BLaER1 (cell line): ENCODE measurements at regions not wholly inside any gene's neighbourhood (a gene's known extent, or its start where the extent isn't known, plus 50 kb on each side); places are given as distances from the start of the nearest gene placed in this dataset.
A peak's percentile ranks its signal among the peaks of the same experiment; 100 is the strongest.

Experiments
- H3K27ac ChIP-seq: shearing (Covaris generic); formaldehyde crosslinking; 2 replicates; pipeline ENCODE4 v1.8.1; 2022
- H3K27me3 ChIP-seq: shearing (Covaris generic); formaldehyde crosslinking; 2 replicates; pipeline ENCODE4 v1.8.1; 2022
- H3K36me3 ChIP-seq: shearing (Covaris generic); formaldehyde crosslinking; 2 replicates; pipeline ENCODE4 v1.8.1; 2022
- H3K4me1 ChIP-seq: shearing (Covaris generic); formaldehyde crosslinking; 2 replicates; pipeline ENCODE4 v1.8.1; 2022
- H3K4me2 ChIP-seq: shearing (Covaris generic); formaldehyde crosslinking; 2 replicates; pipeline ENCODE4 v1.8.1; 2022
- H3K4me3 ChIP-seq: shearing (Covaris generic); formaldehyde crosslinking; 2 replicates; pipeline ENCODE4 v1.8.1; 2022
- H3K9ac ChIP-seq: shearing (Covaris generic); formaldehyde crosslinking; 2 replicates; pipeline ENCODE4 v1.8.1; 2022
- H3K9me3 ChIP-seq: shearing (Covaris generic); formaldehyde crosslinking; 2 replicates; pipeline ENCODE4 v1.8.1; 2022
- H4K20me1 ChIP-seq: shearing (Covaris generic); formaldehyde crosslinking; 2 replicates; pipeline ENCODE4 v1.8.1; 2022
- Cebpa-rat ChIP-seq: shearing (Covaris generic); IDR thresholded peaks from 2 replicates; pipeline ENCODE4 v1.8.1; 2022

GRCh38 chr11:116618461-116618860 is 154.3 kb downstream of the BUD13 start:
- Histone ChIP-seq H3K4me1 (peaks cover 8% of the 10 kb centered on the region; the same call in 1 of the 2 replicates), H3K27me3 (no peaks in the 10 kb centered on the region), H3K4me2 (no peak overlapping the region), H3K36me3 (no peaks in the 10 kb centered on the region), H3K9ac (no peak overlapping the region), H3K9me3 (no peaks in the 10 kb centered on the region), H3K4me3 (no peak overlapping the region), H4K20me1 (no peaks in the 10 kb centered on the region), H3K27ac (no peak overlapping the region)
- TF ChIP-seq Cebpa-rat, result no peak

DNA sequence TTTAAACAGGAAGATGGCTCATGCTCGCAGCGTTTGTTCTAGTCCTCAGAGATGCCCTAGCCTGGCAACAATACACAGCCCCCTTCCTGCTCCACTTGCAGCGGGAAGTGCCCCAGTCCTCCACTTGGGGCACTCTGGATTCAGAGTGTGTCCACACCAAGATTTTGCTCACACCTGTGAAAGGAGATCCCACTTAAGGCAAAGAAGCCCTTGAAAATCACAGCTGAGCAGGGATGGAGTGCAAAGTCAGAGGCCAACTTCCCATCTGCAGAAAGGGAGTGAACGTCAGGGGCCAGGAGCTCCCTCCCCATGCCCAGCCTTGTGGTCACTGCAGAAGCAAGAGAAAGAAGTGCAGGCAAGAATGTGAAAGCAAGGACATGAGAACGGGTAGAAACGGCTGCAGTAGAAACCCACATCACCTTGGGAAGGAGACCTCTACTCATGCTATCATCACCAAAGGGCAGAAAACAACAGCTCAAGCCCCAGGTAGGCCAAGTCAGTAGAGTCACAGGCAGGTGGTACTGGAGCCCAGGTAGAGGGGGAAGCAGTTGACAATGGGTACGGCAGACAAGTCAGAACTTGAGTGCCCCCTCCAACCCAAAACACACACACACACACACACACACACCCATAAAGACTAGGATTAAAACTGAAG is 157.4 kb downstream of the BUD13 start:
- H3K36me3 ChIP-seq, result no peaks in the 10 kb centered on the region
- no peaks in the 10 kb centered on the region for H4K20me1 ChIP-seq
- no peak for TF ChIP-seq Cebpa-rat
- H3K27me3 ChIP-seq, result no peaks in the 10 kb centered on the region
- no peaks in the 10 kb centered on the region for H3K9me3 ChIP-seq
- no peak overlapping the region for H3K27ac ChIP-seq
- no peak overlapping the region for H3K9ac ChIP-seq
- peak overlapping the region; percentile 7; the same call in 1 of the 2 replicates for H3K4me2 ChIP-seq
- H3K4me3 ChIP-seq, result no peak overlapping the region
- H3K4me1 ChIP-seq, result peaks cover 8% of the 10 kb centered on the region; the same call in 1 of the 2 replicates

DNA sequence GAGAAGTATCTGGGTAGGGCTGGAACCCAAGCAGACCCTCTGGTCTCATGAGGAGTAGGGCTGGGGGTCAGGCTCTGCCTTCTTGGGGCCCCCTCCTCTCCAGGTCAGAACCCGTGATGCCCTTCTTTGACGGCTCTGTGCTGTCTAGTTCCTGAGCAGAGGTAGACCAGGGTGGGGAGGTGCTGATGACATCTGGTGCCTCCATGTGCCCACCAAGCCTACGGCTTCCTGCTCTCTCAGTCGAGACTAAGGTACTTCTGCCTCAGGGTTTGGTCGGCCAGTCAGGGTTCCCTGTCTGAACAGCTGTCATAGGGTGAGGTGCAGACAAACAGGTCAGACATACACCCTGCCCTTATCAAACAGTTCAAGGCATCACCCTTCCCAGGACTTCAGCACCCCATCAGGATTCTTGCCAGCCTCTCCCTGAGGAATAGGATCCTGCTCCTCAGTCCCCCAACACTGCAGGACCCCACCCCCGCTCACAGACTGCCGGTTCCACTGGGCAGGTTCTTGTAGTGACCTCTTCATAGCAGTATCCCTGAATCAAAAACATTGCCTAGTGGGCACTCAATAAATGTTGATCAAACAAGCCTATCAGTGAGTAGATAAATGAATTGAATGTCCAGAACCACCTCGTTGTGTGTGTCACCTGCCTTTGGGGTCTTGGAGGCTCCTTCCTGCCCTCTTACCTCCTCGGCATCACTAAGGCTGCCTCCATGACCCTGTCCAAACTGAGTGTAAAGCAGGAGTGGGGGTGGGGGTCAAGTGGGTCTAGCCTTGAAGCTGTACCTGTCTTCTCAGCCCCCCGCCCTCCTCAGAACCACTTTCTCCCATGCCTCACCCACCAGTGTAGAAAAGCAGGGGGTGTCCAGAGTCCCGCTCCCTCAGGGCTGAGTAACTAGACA is 158.2 kb downstream of the BUD13 start:
- peaks cover 8% of the 10 kb centered on the region; the same call in 1 of the 2 replicates for H3K4me1 ChIP-seq
- H3K36me3 ChIP-seq, result no peaks in the 10 kb centered on the region
- no peaks in the 10 kb centered on the region for H3K9me3 ChIP-seq
- no peak overlapping the region for H3K9ac ChIP-seq
- H4K20me1 ChIP-seq, result no peaks in the 10 kb centered on the region
- no peak overlapping the region for H3K4me2 ChIP-seq
- H3K27ac ChIP-seq, result no peak overlapping the region
- no peaks in the 10 kb centered on the region for H3K27me3 ChIP-seq
- no peak for TF ChIP-seq Cebpa-rat
- no peak overlapping the region for H3K4me3 ChIP-seq

GRCh38 chr11:116613206-116613875 is 159.4 kb downstream of the BUD13 start:
- Histone ChIP-seq H3K4me3 (no peak overlapping the region), H3K27me3 (no peaks in the 10 kb centered on the region), H4K20me1 (no peaks in the 10 kb centered on the region), H3K27ac (no peak overlapping the region), H3K36me3 (no peaks in the 10 kb centered on the region), H3K4me1 (peaks cover 8% of the 10 kb centered on the region; the same call in 1 of the 2 replicates), H3K9ac (no peak overlapping the region), H3K9me3 (no peaks in the 10 kb centered on the region), H3K4me2 (no peak overlapping the region)
- TF ChIP-seq Cebpa-rat, result no peak

DNA sequence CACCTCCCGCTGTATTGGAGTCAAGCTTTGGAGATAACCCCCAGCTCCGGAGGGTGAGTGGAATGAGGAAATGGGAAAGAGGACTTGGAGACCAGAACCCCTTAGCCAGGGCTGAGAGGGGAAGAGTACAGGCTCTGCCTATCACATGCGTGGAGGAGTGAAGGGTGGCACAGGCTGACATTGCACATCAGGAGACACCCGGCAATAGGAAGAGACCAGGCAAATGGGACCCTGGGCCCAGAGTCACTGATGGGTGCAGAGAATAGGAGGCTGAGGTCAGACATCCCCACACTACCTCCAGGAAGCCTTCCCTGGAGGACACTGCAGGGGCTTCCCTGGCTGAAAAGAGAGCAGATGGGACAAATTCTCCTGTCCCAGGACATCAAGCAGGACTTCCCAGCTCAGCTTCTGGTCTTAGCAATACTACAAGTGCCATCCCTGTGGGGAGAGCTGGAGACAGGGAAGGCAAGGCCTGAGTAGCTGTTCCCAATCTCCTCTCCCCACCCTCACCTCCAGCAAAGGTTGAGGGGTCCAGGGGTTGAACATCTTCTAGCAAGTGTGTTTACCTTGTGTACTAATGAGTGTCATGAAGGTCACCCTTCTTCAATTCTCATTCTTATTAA is 160.7 kb downstream of the BUD13 start:
- Histone ChIP-seq H4K20me1 (no peaks in the 10 kb centered on the region), H3K27me3 (no peaks in the 10 kb centered on the region), H3K27ac (no peak overlapping the region), H3K9me3 (no peaks in the 10 kb centered on the region), H3K36me3 (no peaks in the 10 kb centered on the region), H3K4me1 (peaks cover 8% of the 10 kb centered on the region; the same call in 1 of the 2 replicates), H3K9ac (no peak overlapping the region), H3K4me3 (no peak overlapping the region), H3K4me2 (no peak overlapping the region)
- no peak for TF ChIP-seq Cebpa-rat

DNA sequence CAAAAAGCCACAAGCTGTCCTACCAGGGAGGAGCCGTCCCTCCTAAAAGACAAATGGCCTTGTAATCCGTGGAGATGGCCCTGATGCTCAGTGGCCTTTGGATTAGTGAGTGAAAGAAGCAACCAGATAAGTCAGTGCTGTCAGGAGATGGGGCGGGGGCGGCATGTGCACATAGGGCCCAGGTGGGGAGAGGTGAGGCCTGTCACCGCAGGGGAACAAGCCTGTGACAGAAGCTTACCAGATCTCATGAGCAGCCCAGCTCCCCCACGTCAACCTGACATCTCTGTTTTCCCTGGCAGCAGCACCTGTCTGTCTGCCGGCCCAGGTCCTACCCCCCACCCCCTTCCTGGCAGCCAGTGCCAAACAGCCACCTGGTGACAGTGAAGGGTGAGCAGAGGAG is 162.6 kb downstream of the BUD13 start:
- H4K20me1 ChIP-seq, result no peaks in the 10 kb centered on the region
- H3K36me3 ChIP-seq, result no peaks in the 10 kb centered on the region
- no peaks in the 10 kb centered on the region for H3K27me3 ChIP-seq
- H3K4me2 ChIP-seq, result no peak overlapping the region
- no peaks in the 10 kb centered on the region for H3K4me1 ChIP-seq
- no peak overlapping the region for H3K27ac ChIP-seq
- TF ChIP-seq Cebpa-rat, result no peak
- no peak overlapping the region for H3K4me3 ChIP-seq
- no peaks in the 10 kb centered on the region for H3K9me3 ChIP-seq
- no peak overlapping the region for H3K9ac ChIP-seq

GRCh38 chr11:116607027-116607426 is 165.8 kb downstream of the BUD13 start:
- no peak overlapping the region for H3K4me2 ChIP-seq
- no peaks in the 10 kb centered on the region for H3K27me3 ChIP-seq
- no peak overlapping the region for H3K4me3 ChIP-seq
- TF ChIP-seq Cebpa-rat, result no peak
- no peak overlapping the region for H3K9ac ChIP-seq
- H3K27ac ChIP-seq, result no peak overlapping the region
- no peaks in the 10 kb centered on the region for H3K4me1 ChIP-seq
- no peaks in the 10 kb centered on the region for H3K9me3 ChIP-seq
- no peaks in the 10 kb centered on the region for H3K36me3 ChIP-seq
- no peaks in the 10 kb centered on the region; the same call in 1 of the 2 replicates for H4K20me1 ChIP-seq

DNA sequence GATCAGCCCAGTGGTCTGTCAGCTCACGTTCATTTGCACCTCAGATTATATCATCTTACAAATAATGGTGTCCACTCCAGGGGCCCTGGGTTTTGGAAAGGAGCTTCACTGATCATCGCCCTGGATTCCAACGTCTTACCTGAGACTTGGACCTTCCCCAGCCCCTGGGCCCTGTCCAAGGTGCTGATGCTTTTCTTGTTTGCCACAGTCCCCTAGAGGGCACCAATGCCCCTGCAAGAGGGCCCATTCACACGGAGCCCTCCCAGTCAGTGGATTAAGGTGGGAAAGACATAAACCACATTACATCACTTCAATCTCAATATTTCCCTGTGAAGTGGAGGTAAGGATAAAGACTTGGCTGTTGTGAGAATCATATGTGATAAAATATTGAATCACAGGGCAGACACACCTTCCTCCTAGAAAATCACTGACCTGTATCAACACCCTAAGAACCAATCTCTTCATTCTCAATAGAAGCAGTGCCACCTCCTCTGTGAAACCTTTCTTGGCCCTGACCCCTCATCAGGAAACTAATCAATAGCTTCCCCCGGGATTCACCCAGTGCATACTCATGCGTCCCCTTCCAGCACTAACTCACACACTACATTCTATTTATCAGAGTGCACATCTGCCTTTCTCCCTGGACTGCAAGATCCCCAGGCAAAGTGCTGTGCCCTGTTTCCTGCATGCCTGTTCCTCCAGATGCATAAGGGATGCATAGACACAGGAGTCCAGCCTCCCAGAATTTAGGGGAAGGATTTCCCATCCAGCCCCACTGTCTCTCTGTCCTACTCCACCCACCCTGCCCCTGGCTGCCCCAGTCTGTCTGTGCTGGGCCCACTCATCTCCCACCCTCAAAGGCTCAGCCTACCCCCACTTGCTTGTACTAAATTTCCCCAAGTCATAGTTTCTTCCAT is 167.0 kb downstream of the BUD13 start:
- Histone ChIP-seq H3K4me3 (no peak overlapping the region), H3K9me3 (no peaks in the 10 kb centered on the region), H3K9ac (no peak overlapping the region), H3K4me1 (no peaks in the 10 kb centered on the region), H4K20me1 (no peaks in the 10 kb centered on the region; the same call in 1 of the 2 replicates), H3K27ac (no peak overlapping the region), H3K36me3 (no peaks in the 10 kb centered on the region), H3K4me2 (no peak overlapping the region), H3K27me3 (no peaks in the 10 kb centered on the region)
- no peak for TF ChIP-seq Cebpa-rat
